GM12872 (cell line): ENCODE measurements at regions not wholly inside any gene's neighbourhood (a gene's known extent, or its start where the extent isn't known, plus 50 kb on each side); places are given as distances from the start of the nearest gene placed in this dataset.

Source experiments
- CTCF ChIP-seq: IDR thresholded peaks from 3 replicates; pipeline ENCODE4 v1.5.1; 2011; ENCODE audit warnings: low read depth, mild to moderate bottlenecking, low read length, moderate library complexity; ENCODE audit not compliant: insufficient read depth

- TF ChIP-seq CTCF: no peak
Observed at GRCh38 chr3:5788496-5788895, 601.0 kb downstream of the EDEM1 start.

DNA sequence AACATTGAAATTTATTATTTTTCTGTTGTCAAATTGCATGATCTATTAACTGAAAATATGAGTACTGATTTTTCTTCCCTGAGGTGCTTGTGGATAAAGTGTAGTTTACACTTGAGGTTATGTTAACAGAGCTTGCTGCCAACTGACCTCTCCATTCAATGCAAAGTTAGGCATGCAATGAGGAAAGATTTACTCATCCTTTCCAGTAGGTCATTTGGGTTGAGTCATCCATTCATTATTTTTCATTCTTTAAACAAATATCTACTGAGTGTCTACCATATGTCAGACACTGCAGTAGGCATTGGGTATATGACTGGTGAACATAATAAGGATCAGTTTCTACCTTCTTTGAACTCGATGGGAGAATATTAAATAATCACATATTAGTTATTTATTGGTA, 604.1 kb downstream of the EDEM1 start:
- TF ChIP-seq CTCF: no peak

DNA sequence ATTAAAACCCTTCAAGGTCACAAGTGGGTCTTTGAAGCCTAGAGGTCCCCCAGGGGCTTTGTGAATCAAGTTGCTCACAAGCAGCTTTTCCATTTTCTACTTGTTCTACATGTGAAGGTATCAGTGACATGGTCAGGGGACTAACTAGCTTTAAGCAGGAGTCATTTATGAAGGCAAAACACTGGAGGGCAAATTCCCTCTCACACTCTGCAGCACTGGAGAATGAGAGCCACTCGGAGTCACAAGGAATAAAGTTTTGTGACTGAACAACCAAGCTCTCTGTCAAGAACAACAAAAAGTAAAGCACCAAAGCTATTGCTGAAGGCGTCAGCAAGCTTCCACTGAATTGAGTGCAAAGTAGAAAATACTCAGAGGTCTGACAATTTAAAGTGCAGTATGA, 609.0 kb downstream of the EDEM1 start:
- no peak for TF ChIP-seq CTCF

GRCh38 chr3:5798809-5799208, 611.3 kb downstream of the EDEM1 start:
- no peak for TF ChIP-seq CTCF

DNA sequence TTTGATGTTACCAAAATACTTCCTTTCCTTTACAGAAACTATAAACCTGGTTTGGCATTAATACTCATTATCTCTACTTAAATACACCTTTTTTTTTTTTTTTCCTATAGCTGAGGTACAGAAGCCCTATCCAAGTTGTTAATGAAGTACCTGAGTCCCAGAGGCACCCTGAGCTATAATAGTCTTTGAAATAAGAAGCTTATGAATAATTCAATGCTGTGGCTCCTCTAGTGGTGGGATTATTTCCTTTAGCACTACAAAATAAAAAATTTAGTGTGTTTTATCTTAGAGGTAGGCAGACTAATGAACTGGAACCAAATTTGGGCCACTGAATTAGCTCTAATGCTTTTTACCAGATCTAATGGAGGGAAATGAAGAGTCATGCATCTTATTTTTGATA, 611.9 kb downstream of the EDEM1 start:
- TF ChIP-seq CTCF: no peak

DNA sequence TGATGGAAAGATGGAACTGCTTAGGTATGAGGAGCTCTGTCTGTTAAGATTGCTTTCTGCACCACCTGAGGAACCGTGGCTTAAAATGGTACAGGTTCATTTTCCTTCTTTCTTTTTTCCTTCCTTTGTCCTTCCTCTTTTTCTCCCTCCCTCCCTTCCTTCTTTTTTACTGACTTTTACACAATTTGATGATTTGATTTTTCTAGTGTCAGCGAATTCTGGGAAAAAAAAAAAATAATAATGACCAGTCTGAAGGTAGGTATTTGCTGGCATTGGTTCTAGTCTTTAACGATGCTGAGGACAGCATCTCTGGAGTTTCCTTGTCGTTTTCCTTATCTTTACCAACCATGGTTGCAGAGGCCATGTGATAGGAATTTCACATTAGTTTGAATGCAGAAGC, 613.5 kb downstream of the EDEM1 start:
- no peak for TF ChIP-seq CTCF

- TF ChIP-seq CTCF: peak; percentile 37
Observed at GRCh38 chr3:5806192-5806591, 618.7 kb downstream of the EDEM1 start.
